HepG2 (cell line): ENCODE measurements at regions not wholly inside any gene's neighbourhood (a gene's known extent, or its start where the extent isn't known, plus 50 kb on each side); places are given as distances from the start of the nearest gene placed in this dataset.

ENCODE experiments used
- ATAC-seq: fragments of 200-7000 bp; cut with Tn5 transposase; 3 replicates; pipeline ENCODE4 v1.9.1; 2020; ENCODE audit warnings: mild to moderate bottlenecking, moderate library complexity
- BruUV-seq: library from RNA; stranded (reverse); fragments of 400-500 nt; replicated peaks from 2 replicates; lab custom pipeline; 2021; lab: Mats Ljungman, UMichigan
- CTCF ChIA-PET: fragments of 300-600 bp; formaldehyde crosslinking; extraction: SDS; loops from one replicate; lab custom pipeline; 2021; ENCODE audit warnings: low total read pairs, inconsistent platforms, low intra/inter-chr PET ratio; lab: Yijun Ruan, JAX
- POLR2A ChIA-PET: fragments of 350-600 bp; sonication (Branson Sonifier 250); formaldehyde crosslinking; loops from one replicate; lab custom pipeline; 2020; ENCODE audit warnings: antibody characterized with exemption, inconsistent platforms; lab: Yijun Ruan, JAX
- DNase-seq: peaks from one replicate; pipeline ENCODE4 v3.0.0-alpha.2; 2015; ENCODE audit warnings: low spot score
- FAIRE-seq: peaks from 3 replicates; lab custom pipeline; 2011; peaks lifted over from hg19 to GRCh38; lab: Jason Lieb, UNC
- H2AFZ ChIP-seq: one replicate; pipeline ENCODE4 v1.6.1; 2011; ENCODE audit warnings: low read length, inconsistent platforms
- H3K27ac ChIP-seq: fragments of 300-600 bp; 3 replicates; pipeline ENCODE4 v1.8.0; 2011; ENCODE audit warnings: mixed run types, mild to moderate bottlenecking, mixed read lengths, low read length, inconsistent platforms; ENCODE audit not compliant: insufficient read depth; ENCODE audit errors: extremely low read length
- H3K27me3 ChIP-seq, 2 experiments: fragments of 200-600 bp in 1 of 2; 2 replicates in 1 of 2; 3 replicates in 1 of 2; pipeline versions ENCODE4 v1.6.0 to v1.8.0; 2011; ENCODE audit warnings: low read length in 2 of 2, mild to moderate bottlenecking in 2 of 2, moderate library complexity in 2 of 2, inconsistent platforms in 1 of 2; ENCODE audit not compliant: insufficient read depth in 2 of 2, control insufficient read depth in 1 of 2
- H3K36me3 ChIP-seq, 2 experiments: fragments of 200-600 bp in 1 of 2; replicated peaks in 1 of 2; 2 replicates in 1 of 2; 3 replicates in 1 of 2; pipeline versions ENCODE4 v1.5.1 to v1.8.0; 2011; ENCODE audit warnings: low read length in 2 of 2, inconsistent platforms in 1 of 2; ENCODE audit not compliant: insufficient read depth in 2 of 2, control insufficient read depth in 1 of 2
- H3K4me1 ChIP-seq: 2 replicates; pipeline ENCODE4 v1.5.1; 2012; ENCODE audit warnings: low read length, inconsistent platforms; ENCODE audit not compliant: insufficient read depth
- H3K4me2 ChIP-seq: 2 replicates; pipeline ENCODE4 v1.6.0; 2011; ENCODE audit warnings: low read depth, low read length, inconsistent platforms
- H3K4me3 ChIP-seq, 3 experiments: fragments of 200-600 bp in 1 of 3; sonication (generic), shearing (Covaris generic) in 1 of 3; replicated peaks in 1 of 3; 2 replicates each; pipeline ENCODE4 v1.5.1; 2011 to 2016; ENCODE audit warnings: low read length in 3 of 3, inconsistent platforms in 2 of 3, low read depth in 2 of 3, mild to moderate bottlenecking in 2 of 3, control low read depth in 1 of 3, mixed read lengths in 1 of 3; ENCODE audit not compliant: insufficient read depth in 1 of 3
- H3K79me2 ChIP-seq: one replicate; pipeline ENCODE4 v1.6.1; 2011; ENCODE audit warnings: low read length, inconsistent platforms; ENCODE audit not compliant: insufficient read depth
- H3K9ac ChIP-seq: 2 replicates; pipeline ENCODE4 v1.6.0; 2011; ENCODE audit warnings: mild to moderate bottlenecking, low read depth, low read length, inconsistent platforms; ENCODE audit not compliant: insufficient read depth
- H3K9me3 ChIP-seq: 2 replicates; pipeline ENCODE4 v1.5.1; 2012; ENCODE audit warnings: mild to moderate bottlenecking, low read length
- H4K20me1 ChIP-seq: 2 replicates; pipeline ENCODE4 v1.6.0; 2011; ENCODE audit warnings: inconsistent platforms, mild to moderate bottlenecking, low read length, moderate library complexity; ENCODE audit not compliant: insufficient read depth
- BRD4 ChIP-seq: sonication (generic); formaldehyde crosslinking; IDR thresholded peaks from 2 replicates; pipeline ENCODE4 v1.4.0; 2020; ENCODE audit warnings: missing genetic modification reagents
- GZF1 ChIP-seq: sonication (generic); formaldehyde crosslinking; IDR thresholded peaks from 2 replicates; pipeline ENCODE4 v1.5.1; 2020; ENCODE audit warnings: mild to moderate bottlenecking, missing genetic modification reagents
- HNRNPL ChIP-seq: fragments of 200-400 bp; formaldehyde crosslinking; IDR thresholded peaks from 2 replicates; pipeline ENCODE4 v1.6.1; 2017; ENCODE audit warnings: mild to moderate bottlenecking, low read depth, low read length
- NCOA2 ChIP-seq: sonication (generic); formaldehyde crosslinking; IDR thresholded peaks from 2 replicates; pipeline ENCODE4 v1.8.0; 2022; ENCODE audit warnings: inconsistent platforms
- SMAD9 ChIP-seq: sonication (generic); formaldehyde crosslinking; IDR thresholded peaks from 2 replicates; pipeline ENCODE4 v1.5.1; 2020; ENCODE audit warnings: mild to moderate bottlenecking, missing genetic modification reagents
- SP1 ChIP-seq, 2 experiments: fragments of 450-650 bp in 1 of 2; sonication (generic) in 1 of 2; formaldehyde crosslinking in 1 of 2; IDR thresholded peaks; 2 replicates each; pipeline versions ENCODE4 v1.4.0 to v1.6.1; 2016 to 2020; ENCODE audit warnings: missing genetic modification reagents in 1 of 2
- SP4 ChIP-seq: sonication (generic); formaldehyde crosslinking; IDR thresholded peaks from 2 replicates; pipeline ENCODE4 v1.8.1; 2023; ENCODE audit warnings: mild to moderate bottlenecking, missing genetic modification reagents
- TRIM22 ChIP-seq: fragments of 450-650 bp; IDR thresholded peaks from 2 replicates; pipeline ENCODE4 v1.6.1; 2017
- ZFP36 ChIP-seq: fragments of 150-350 bp; IDR thresholded peaks from 2 replicates; pipeline ENCODE4 v1.6.1; 2018; ENCODE audit warnings: borderline replicate concordance, low read length, low read depth; ENCODE audit not compliant: partially characterized antibody
- ZNF143 ChIP-seq: sonication (generic); formaldehyde crosslinking; IDR thresholded peaks from 2 replicates; pipeline ENCODE4 v1.4.0; 2020; ENCODE audit warnings: missing genetic modification reagents
- WGBS: methylation state at CpG from one replicate; pipeline ENCODE4 v1.1.6; 2017; ENCODE audit warnings: low lambda C conversion rate; 5-methylcytosine and 5-hydroxymethylcytosine counted together
- in situ Hi-C: cut with HindIII; loops from 2 replicates; pipeline ENCODE4 v1.10.0; 2017; ENCODE audit warnings: low pct_unique_long_range_greater_than_20kb; ENCODE audit not compliant: extremely low pct_ligation_motif_present
- intact Hi-C: fragments of 100-400 bp; cut with micrococcal nuclease; formaldehyde crosslinking; loops from one replicate; pipeline ENCODE4 v1.10.0; 2022; ENCODE audit not compliant: unreplicated experiment
- TF ChIP-seq, protein P1 (sequence below): sonication (generic); formaldehyde crosslinking; IDR thresholded peaks from 2 replicates; pipeline ENCODE4 v1.4.0; 2020; ENCODE audit warnings: missing genetic modification reagents

DNA sequence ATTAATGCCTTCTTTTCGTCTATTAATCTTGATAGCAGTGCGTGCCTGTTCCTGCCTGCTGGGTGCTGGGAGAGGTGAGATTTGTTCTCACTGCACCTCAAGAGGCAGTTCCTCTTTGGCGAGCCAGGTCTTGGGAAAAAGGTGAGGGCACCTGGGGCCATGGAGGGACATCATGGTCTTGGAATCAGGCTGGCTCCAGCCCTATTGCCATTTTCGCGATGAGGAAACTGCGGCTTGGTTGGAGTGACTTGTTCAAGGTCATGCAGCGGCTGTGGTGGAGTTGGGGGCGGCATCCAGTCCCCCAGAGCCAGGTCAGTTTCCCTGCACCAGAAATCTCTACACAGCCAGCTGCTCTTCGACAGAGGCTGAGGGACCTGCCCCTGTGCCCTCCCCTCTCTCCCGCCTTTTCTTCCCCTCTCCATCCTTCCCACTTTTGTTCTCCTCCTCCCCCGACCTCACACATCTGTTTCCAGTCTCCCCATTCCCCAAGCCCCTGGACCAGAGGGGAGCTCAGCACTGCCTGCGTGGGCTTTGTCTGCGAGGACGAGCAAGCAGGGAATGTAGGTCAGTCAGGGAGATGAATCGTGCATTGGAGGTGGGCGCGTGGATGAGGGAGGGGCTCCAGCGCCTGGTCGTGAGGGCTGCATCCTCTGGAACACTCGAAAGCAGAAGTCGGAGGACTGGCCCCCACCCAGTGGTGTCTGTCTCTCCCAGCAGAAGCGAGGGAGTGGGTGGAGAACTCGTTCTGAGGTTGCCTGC is 135.1 kb downstream of the ACTL8 start:
- POLR2A ChIA-PET, result no interaction called here

More for the DNA sequence above, 135.1 kb downstream of the ACTL8 start:
- TF ChIP-seq ZFP36 (no peak), SP1 (IDR thresholded peaks at IDR 0.05) (no peak), SP1 (CRISPR knock-in tag; IDR thresholded peaks at IDR 0.05) (no peak), HNRNPL (no peak), TRIM22 (no peak), GZF1 (CRISPR knock-in tag) (no peak), SP4 (CRISPR knock-in tag) (no peak), NCOA2 (CRISPR knock-in tag) (no peak), BRD4 (CRISPR knock-in tag) (no peak), ZNF143 (no peak), SMAD9 (CRISPR knock-in tag) (no peak)
- TF ChIP-seq, protein P1, sequence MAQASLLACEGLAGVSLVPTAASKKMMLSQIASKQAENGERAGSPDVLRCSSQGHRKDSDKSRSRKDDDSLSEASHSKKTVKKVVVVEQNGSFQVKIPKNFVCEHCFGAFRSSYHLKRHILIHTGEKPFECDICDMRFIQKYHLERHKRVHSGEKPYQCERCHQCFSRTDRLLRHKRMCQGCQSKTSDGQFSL (CRISPR knock-in tag), result no peak
- Histone ChIP-seq H3K4me2 (no peak overlapping the region), H3K27me3 (peaks cover 6 to 36% of the 10 kb centered on the region in 2 experiments; a peak in 4 of 5 replicates), H3K36me3 (no peaks in the 10 kb centered on the region), H3K4me1 (no peaks in the 10 kb centered on the region), H2AFZ (no peak overlapping the region), H3K4me3 (no peak overlapping the region), H4K20me1 (no peaks in the 10 kb centered on the region), H3K9ac (no peak overlapping the region), H3K9me3 (no peaks in the 10 kb centered on the region), H3K79me2 (no peaks in the 10 kb centered on the region), H3K27ac (no peak overlapping the region)
- in situ Hi-C loops (no loop called here), intact Hi-C loops (loop anchor here (2.0 kb wide), 1 partner anchor 33 kb away; no protein-coding TSS in a partner anchor)
- DNase-seq (no peak), FAIRE-seq (no peak), ATAC-seq (no peak)
- CTCF ChIA-PET, result no interaction called here
- 7% methylated on average over 21 of the region's 23 CpGs for WGBS
- BruUV-seq, result no TSS peak
